Common myeloid progenitor, CD34-positive (primary cell): ENCODE measurements at regions not wholly inside any gene's neighbourhood (a gene's known extent, or its start where the extent isn't known, plus 50 kb on each side); places are given as distances from the start of the nearest gene placed in this dataset.

Experiments
- CTCF ChIA-PET: fragments of 350-600 bp; sonication (Branson Sonifier 250); formaldehyde crosslinking; loops from one replicate; lab custom pipeline; 2021; ENCODE audit warnings: antibody characterized with exemption; lab: Charles Lee
- POLR2A ChIA-PET: fragments of 350-600 bp; sonication (Branson Sonifier 250); formaldehyde crosslinking; loops from one replicate; lab custom pipeline; 2021; ENCODE audit warnings: antibody characterized with exemption; lab: Charles Lee
- DNase-seq, 3 donors: peaks; one replicate each; pipeline versions ENCODE4 v3.0.0 to v3.0.0-alpha.2; 2013
- H3K27ac ChIP-seq, 2 experiments: 1 replicate in 1 of 2; 2 replicates in 1 of 2; pipeline ENCODE4 v1.7.0; 2013; ENCODE audit warnings: inconsistent platforms in 2 of 2, low read length in 2 of 2, mild to moderate bottlenecking in 2 of 2, low read depth in 1 of 2, moderate library complexity in 1 of 2; ENCODE audit not compliant: severe bottlenecking in 2 of 2, insufficient read depth in 1 of 2, poor library complexity in 1 of 2
- H3K27me3 ChIP-seq, 5 experiments: replicated peaks in 2 of 5; 1 replicate in 3 of 5; 2 replicates in 2 of 5; pipeline versions ENCODE4 v1.6.1 to v1.7.0; 2013; ENCODE audit warnings: low read length in 4 of 5, mild to moderate bottlenecking in 2 of 5, moderate library complexity in 2 of 5, inconsistent platforms in 1 of 5; ENCODE audit not compliant: insufficient read depth in 5 of 5, control insufficient read depth in 4 of 5
- H3K36me3 ChIP-seq, 4 experiments: 1 replicate in 2 of 4; 2 replicates in 2 of 4; pipeline versions ENCODE4 v1.6.1 to v1.7.0; 2013; ENCODE audit warnings: low read length in 3 of 4, control low read depth in 1 of 4, mild to moderate bottlenecking in 1 of 4; ENCODE audit not compliant: control insufficient read depth in 4 of 4, insufficient read depth in 4 of 4
- H3K4me1 ChIP-seq, 4 experiments: 1 replicate in 3 of 4; 2 replicates in 1 of 4; pipeline versions ENCODE4 v1.6.1 to v1.7.1; 2013; ENCODE audit warnings: low read length in 3 of 4, mild to moderate bottlenecking in 3 of 4, control low read depth in 1 of 4, inconsistent platforms in 1 of 4, moderate library complexity in 1 of 4; ENCODE audit not compliant: control insufficient read depth in 4 of 4, insufficient read depth in 4 of 4; ENCODE audit errors: control extremely low read depth in 1 of 4
- H3K4me3 ChIP-seq, 7 experiments: 1 replicate in 4 of 7; 2 replicates in 3 of 7; pipeline versions ENCODE4 v1.5.1 to v1.7.0; 2013; ENCODE audit warnings: mild to moderate bottlenecking in 7 of 7, low read length in 6 of 7, moderate library complexity in 6 of 7, inconsistent platforms in 2 of 7, low read depth in 2 of 7, control low read depth in 1 of 7; ENCODE audit not compliant: insufficient read depth in 4 of 7, control insufficient read depth in 1 of 7; ENCODE audit errors: extremely low read depth in 1 of 7
- H3K9me3 ChIP-seq, 5 experiments: 1 replicate in 4 of 5; 2 replicates in 1 of 5; pipeline versions ENCODE4 v1.6.1 to v1.7.1; 2013; ENCODE audit warnings: low read length in 4 of 5, mild to moderate bottlenecking in 2 of 5, inconsistent platforms in 1 of 5, low read depth in 1 of 5, moderate library complexity in 1 of 5; ENCODE audit not compliant: control insufficient read depth in 4 of 5, insufficient read depth in 2 of 5; ENCODE audit errors: control extremely low read depth in 1 of 5
- WGBS: methylation state at CpG from one replicate; pipeline ENCODE4 v1.1.5; 2013; ENCODE audit not compliant: insufficient coverage; 5-methylcytosine and 5-hydroxymethylcytosine counted together

- H3K36me3 ChIP-seq = no peaks in the 10 kb centered on the region
- POLR2A ChIA-PET = no interaction called here
- peaks cover 0 to 52% (median 18%) of the 10 kb centered on the region in 5 experiments for H3K27me3 ChIP-seq
- DNase-seq = no peak
- CTCF ChIA-PET = no interaction called here
- H3K4me3 ChIP-seq = no peak overlapping the region
- no peak overlapping the region for H3K27ac ChIP-seq
- H3K9me3 ChIP-seq = no peaks in the 10 kb centered on the region
- no peaks in the 10 kb centered on the region for H3K4me1 ChIP-seq
- WGBS = 92% methylated on average over 12 of the region's 19 CpGs
Measured at GRCh38 chr1:22365331-22366295, 86.0 kb upstream of the ZBTB40 start.

- CTCF ChIA-PET = interaction anchor here (2.1 kb wide), 1 partner anchor 21 kb away, joined by 5 read pairs; no protein-coding TSS in a partner anchor
- POLR2A ChIA-PET = no interaction called here
- Histone ChIP-seq H3K27me3 (peaks cover 0 to 51% (median 14%) of the 10 kb centered on the region in 5 experiments), H3K27ac (no peak overlapping the region), H3K4me3 (no peak overlapping the region), H3K4me1 (no peaks in the 10 kb centered on the region), H3K36me3 (no peaks in the 10 kb centered on the region), H3K9me3 (no peaks in the 10 kb centered on the region)
- no peak for DNase-seq
- 100% methylated on average over 3 of the region's 6 CpGs for WGBS
Measured at GRCh38 chr1:22366346-22366745, 85.3 kb upstream of the ZBTB40 start.

- WGBS = no CpG with 5 or more reads among the region's 1 CpG
- Histone ChIP-seq H3K9me3 (peaks cover 0 to 5% (median 0%) of the 10 kb centered on the region in 5 experiments), H3K27me3 (peaks cover 0 to 57% (median 14%) of the 10 kb centered on the region in 5 experiments), H3K4me1 (no peaks in the 10 kb centered on the region), H3K27ac (no peak overlapping the region), H3K36me3 (no peaks in the 10 kb centered on the region), H3K4me3 (no peak overlapping the region)
- no peak for DNase-seq
- ChIA-PET CTCF (interaction anchor here (2.1 kb wide), 1 partner anchor 19 kb away, joined by 5 read pairs; no protein-coding TSS in a partner anchor), POLR2A (no interaction called here)
Measured at GRCh38 chr1:22368125-22368524, 83.5 kb upstream of the ZBTB40 start.

- ChIA-PET CTCF (no interaction called here), POLR2A (no interaction called here)
- peaks cover 0 to 61% (median 11%) of the 10 kb centered on the region in 5 experiments for H3K27me3 ChIP-seq
- H3K9me3 ChIP-seq = peaks cover 0 to 10% (median 0%) of the 10 kb centered on the region in 5 experiments
- 80% methylated on average over 11 of the region's 11 CpGs for WGBS
- no peaks in the 10 kb centered on the region for H3K36me3 ChIP-seq
- no peak overlapping the region for H3K27ac ChIP-seq
- H3K4me1 ChIP-seq = no peaks in the 10 kb centered on the region
- H3K4me3 ChIP-seq = no peak overlapping the region
- DNase-seq = no peak
Measured at GRCh38 chr1:22369294-22370189, 82.1 kb upstream of the ZBTB40 start.

GRCh38 chr1:22370190-22370498 lies 81.5 kb upstream of the ZBTB40 start:
- 67% methylated on average over 1 of the region's 1 CpG for WGBS
- H3K36me3 ChIP-seq = no peaks in the 10 kb centered on the region
- no peaks in the 10 kb centered on the region for H3K4me1 ChIP-seq
- peaks cover 0 to 61% (median 11%) of the 10 kb centered on the region in 5 experiments for H3K27me3 ChIP-seq
- ChIA-PET CTCF (interaction anchor here (0.6 kb wide), 1 partner anchor 559 kb away, joined by 4 read pairs; no protein-coding TSS in a partner anchor), POLR2A (no interaction called here)
- peaks cover 0 to 10% (median 0%) of the 10 kb centered on the region in 5 experiments for H3K9me3 ChIP-seq
- H3K27ac ChIP-seq = no peak overlapping the region
- DNase-seq = no peak
- no peak overlapping the region for H3K4me3 ChIP-seq

GRCh38 chr1:22371408-22371807 lies 80.2 kb upstream of the ZBTB40 start:
- Histone ChIP-seq H3K4me1 (no peaks in the 10 kb centered on the region), H3K27ac (no peak overlapping the region), H3K36me3 (no peaks in the 10 kb centered on the region), H3K9me3 (peaks cover 0 to 10% (median 0%) of the 10 kb centered on the region in 5 experiments), H3K4me3 (no peak overlapping the region), H3K27me3 (peaks cover 0 to 59% (median 10%) of the 10 kb centered on the region in 5 experiments)
- WGBS = 92% methylated on average over 5 of the region's 5 CpGs
- CTCF ChIA-PET = no interaction called here
- DNase-seq = no peak
- POLR2A ChIA-PET = no interaction called here
